GM12801 (cell line): ENCODE measurements at regions not wholly inside any gene's neighbourhood (a gene's known extent, or its start where the extent isn't known, plus 50 kb on each side); places are given as distances from the start of the nearest gene placed in this dataset.

Experiments used
- CTCF ChIP-seq: IDR thresholded peaks from one replicate; pipeline ENCODE4 v1.5.1; 2011; ENCODE audit warnings: control low read depth; ENCODE audit not compliant: insufficient read length; ENCODE audit errors: extremely low read depth

- no peak for TF ChIP-seq CTCF
Measured at GRCh38 chr4:178664621-178665020, 1222.4 kb upstream of the AGA start.

- TF ChIP-seq CTCF = no peak
Measured at GRCh38 chr4:178665916-178666315, 1223.7 kb upstream of the AGA start.

GRCh38 chr4:178671766-178672165, 1229.5 kb upstream of the AGA start:
- no peak for TF ChIP-seq CTCF

DNA sequence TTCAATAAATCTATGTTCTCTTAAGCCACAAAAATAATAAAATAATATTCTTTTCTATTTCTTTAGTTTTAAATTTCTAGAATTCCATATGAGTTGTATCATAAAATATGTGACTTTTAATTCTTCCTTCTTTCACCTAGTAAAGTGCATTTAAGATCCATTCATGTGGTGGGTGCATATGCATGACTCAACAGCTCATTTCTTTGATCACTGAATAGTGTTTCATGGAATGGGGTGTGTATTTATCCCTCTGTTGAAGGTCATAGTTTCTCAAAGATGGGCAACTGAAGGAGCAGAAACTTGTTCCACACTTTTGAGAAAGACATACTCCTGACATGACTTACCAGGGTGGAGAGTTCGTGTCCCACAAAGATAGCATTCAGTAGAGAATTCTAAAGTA, 1230.3 kb upstream of the AGA start:
- no peak for TF ChIP-seq CTCF

DNA sequence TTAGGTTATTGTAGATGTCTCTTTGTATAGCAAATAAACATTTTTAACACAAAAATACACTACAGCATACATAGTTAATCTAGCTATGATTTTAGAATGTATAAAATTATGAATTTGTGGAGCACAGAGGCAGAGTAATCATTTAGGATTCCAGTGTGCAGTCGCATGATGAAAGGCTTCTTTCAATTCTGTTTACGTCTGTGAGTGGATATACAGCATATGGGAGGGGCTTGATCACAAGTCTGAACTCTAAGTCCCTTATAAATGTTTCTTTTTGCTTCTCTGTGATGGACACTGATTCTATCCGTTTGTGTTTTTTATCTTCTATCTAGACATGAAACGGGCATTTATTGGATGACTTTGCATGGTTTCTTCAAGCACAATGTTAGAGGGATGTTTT, 1239.6 kb upstream of the AGA start:
- no peak for TF ChIP-seq CTCF

- no peak for TF ChIP-seq CTCF
Measured at GRCh38 chr4:178689926-178690325, 1247.7 kb upstream of the AGA start.

- no peak for TF ChIP-seq CTCF
Measured at GRCh38 chr4:178693816-178694215, 1251.6 kb upstream of the AGA start.

- no peak for TF ChIP-seq CTCF
Measured at GRCh38 chr4:178696515-178696914, 1254.3 kb upstream of the AGA start.
